ENCODE measurements at regions not wholly inside any gene's neighbourhood (a gene's known extent, or its start where the extent isn't known, plus 50 kb on each side); places are given as distances from the start of the nearest gene placed in this dataset.

GRCh38 chr16:35170610-35171009 is 1711.2 kb downstream of the TP53TG3F start:
- no peaks in the 10 kb centered on the region for H4K20me1 ChIP-seq (ENCODE audit: insufficient read depth, low read length)
- H3K79me2 ChIP-seq (ENCODE audit: low read length) = no peaks in the 10 kb centered on the region
- H3K27me3 ChIP-seq (ENCODE audit: low read depth, low read length) = no peaks in the 10 kb centered on the region
- TF ChIP-seq, protein P1, sequence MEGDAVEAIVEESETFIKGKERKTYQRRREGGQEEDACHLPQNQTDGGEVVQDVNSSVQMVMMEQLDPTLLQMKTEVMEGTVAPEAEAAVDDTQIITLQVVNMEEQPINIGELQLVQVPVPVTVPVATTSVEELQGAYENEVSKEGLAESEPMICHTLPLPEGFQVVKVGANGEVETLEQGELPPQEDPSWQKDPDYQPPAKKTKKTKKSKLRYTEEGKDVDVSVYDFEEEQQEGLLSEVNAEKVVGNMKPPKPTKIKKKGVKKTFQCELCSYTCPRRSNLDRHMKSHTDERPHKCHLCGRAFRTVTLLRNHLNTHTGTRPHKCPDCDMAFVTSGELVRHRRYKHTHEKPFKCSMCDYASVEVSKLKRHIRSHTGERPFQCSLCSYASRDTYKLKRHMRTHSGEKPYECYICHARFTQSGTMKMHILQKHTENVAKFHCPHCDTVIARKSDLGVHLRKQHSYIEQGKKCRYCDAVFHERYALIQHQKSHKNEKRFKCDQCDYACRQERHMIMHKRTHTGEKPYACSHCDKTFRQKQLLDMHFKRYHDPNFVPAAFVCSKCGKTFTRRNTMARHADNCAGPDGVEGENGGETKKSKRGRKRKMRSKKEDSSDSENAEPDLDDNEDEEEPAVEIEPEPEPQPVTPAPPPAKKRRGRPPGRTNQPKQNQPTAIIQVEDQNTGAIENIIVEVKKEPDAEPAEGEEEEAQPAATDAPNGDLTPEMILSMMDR (IDR thresholded peaks at IDR 0.05; ENCODE audit: low read depth, low read length) = no peak
- no peak for TF ChIP-seq EZH2phosphoT487 (IDR thresholded peaks at IDR 0.05; ENCODE audit: low read depth)
- no peak overlapping the region for H3K4me2 ChIP-seq (ENCODE audit: low read length)
- no peak overlapping the region for H3K4me3 ChIP-seq (ENCODE audit: low read length)
- H3K27ac ChIP-seq (ENCODE audit: low read length) = no peak overlapping the region
- no peaks in the 10 kb centered on the region for H3K36me3 ChIP-seq (replicated peaks; ENCODE audit: low read depth, low read length)
- no peaks in the 10 kb centered on the region for H3K4me1 ChIP-seq (ENCODE audit: low read length)
- no peak overlapping the region for H3K9ac ChIP-seq (ENCODE audit: low read length)
- no peaks in the 10 kb centered on the region for H3K9me3 ChIP-seq (ENCODE audit: insufficient read depth, low read length)
- H2AFZ ChIP-seq (ENCODE audit: low read depth, low read length) = no peak overlapping the region

DNA sequence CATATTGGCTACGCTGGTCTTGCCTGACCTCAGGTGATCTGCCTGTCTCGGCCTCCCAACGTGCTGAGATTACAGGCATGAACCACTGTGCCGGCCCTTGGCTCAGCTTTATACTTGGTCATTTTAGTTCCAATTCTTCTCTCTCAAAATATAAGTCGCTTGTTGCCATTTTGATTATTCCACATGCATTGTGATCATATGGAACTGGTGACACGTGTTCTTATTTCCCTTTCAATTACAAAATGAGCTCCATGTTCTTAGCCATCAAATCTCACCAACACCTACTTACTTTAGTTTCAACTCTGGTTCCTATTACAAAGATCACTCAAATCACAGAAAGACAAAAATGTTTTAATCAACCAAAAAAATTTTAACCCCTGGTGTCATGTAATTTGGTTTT is 1711.7 kb downstream of the TP53TG3F start:
- TF ChIP-seq, protein P1 (IDR thresholded peaks at IDR 0.05; ENCODE audit: low read depth, low read length) = no peak
- no peak for TF ChIP-seq EZH2phosphoT487 (IDR thresholded peaks at IDR 0.05; ENCODE audit: low read depth)
- Histone ChIP-seq H4K20me1 (ENCODE audit: insufficient read depth, low read length) (no peaks in the 10 kb centered on the region), H3K27me3 (ENCODE audit: low read depth, low read length) (no peaks in the 10 kb centered on the region), H3K9ac (ENCODE audit: low read length) (no peak overlapping the region), H3K4me1 (ENCODE audit: low read length) (no peaks in the 10 kb centered on the region), H3K4me2 (ENCODE audit: low read length) (no peak overlapping the region), H2AFZ (ENCODE audit: low read depth, low read length) (no peak overlapping the region), H3K9me3 (ENCODE audit: insufficient read depth, low read length) (no peaks in the 10 kb centered on the region), H3K36me3 (replicated peaks; ENCODE audit: low read depth, low read length) (no peaks in the 10 kb centered on the region), H3K79me2 (ENCODE audit: low read length) (no peaks in the 10 kb centered on the region), H3K27ac (ENCODE audit: low read length) (no peak overlapping the region), H3K4me3 (ENCODE audit: low read length) (no peak overlapping the region)

GRCh38 chr16:35173295-35173694 is 1713.9 kb downstream of the TP53TG3F start:
- no peak overlapping the region for H3K4me2 ChIP-seq (ENCODE audit: low read length)
- no peaks in the 10 kb centered on the region for H3K79me2 ChIP-seq (ENCODE audit: low read length)
- H3K27ac ChIP-seq (ENCODE audit: low read length) = no peak overlapping the region
- H3K9me3 ChIP-seq (ENCODE audit: insufficient read depth, low read length) = no peaks in the 10 kb centered on the region
- no peak overlapping the region for H3K9ac ChIP-seq (ENCODE audit: low read length)
- H3K4me3 ChIP-seq (ENCODE audit: low read length) = no peak overlapping the region
- no peaks in the 10 kb centered on the region for H4K20me1 ChIP-seq (ENCODE audit: insufficient read depth, low read length)
- no peak overlapping the region for H2AFZ ChIP-seq (ENCODE audit: low read depth, low read length)
- H3K4me1 ChIP-seq (ENCODE audit: low read length) = no peaks in the 10 kb centered on the region
- TF ChIP-seq, protein P1 (IDR thresholded peaks at IDR 0.05; ENCODE audit: low read depth, low read length) = no peak
- H3K27me3 ChIP-seq (ENCODE audit: low read depth, low read length) = no peaks in the 10 kb centered on the region
- no peaks in the 10 kb centered on the region for H3K36me3 ChIP-seq (replicated peaks; ENCODE audit: low read depth, low read length)

DNA sequence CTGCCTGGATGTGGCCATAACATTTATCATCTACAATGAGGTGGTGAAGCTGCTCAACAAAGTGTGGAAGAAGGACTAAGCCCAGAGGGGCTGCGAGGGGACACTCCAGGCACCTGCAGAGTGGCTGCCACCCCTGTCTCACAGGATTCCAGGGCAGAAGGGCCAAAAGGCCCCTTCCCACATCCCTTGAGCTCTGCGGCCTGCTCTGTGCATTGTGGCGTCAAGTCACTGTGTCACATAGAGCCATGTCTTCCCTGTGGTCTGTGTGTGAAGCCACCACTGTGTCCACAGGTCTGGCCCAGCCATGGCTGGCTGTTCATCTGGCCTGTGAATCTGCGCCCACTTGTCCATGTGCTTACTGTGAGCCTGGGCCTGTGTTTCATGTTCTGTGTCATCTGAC is 1714.6 kb downstream of the TP53TG3F start:
- Histone ChIP-seq H3K9me3 (ENCODE audit: insufficient read depth, low read length) (no peaks in the 10 kb centered on the region), H2AFZ (ENCODE audit: low read depth, low read length) (no peak overlapping the region), H3K27me3 (ENCODE audit: low read depth, low read length) (no peaks in the 10 kb centered on the region), H3K4me3 (ENCODE audit: low read length) (no peak overlapping the region), H3K4me2 (ENCODE audit: low read length) (no peak overlapping the region), H3K9ac (ENCODE audit: low read length) (no peak overlapping the region), H3K36me3 (replicated peaks; ENCODE audit: low read depth, low read length) (no peaks in the 10 kb centered on the region), H3K79me2 (ENCODE audit: low read length) (no peaks in the 10 kb centered on the region), H4K20me1 (ENCODE audit: insufficient read depth, low read length) (no peaks in the 10 kb centered on the region), H3K4me1 (ENCODE audit: low read length) (no peaks in the 10 kb centered on the region), H3K27ac (ENCODE audit: low read length) (no peak overlapping the region)
- TF ChIP-seq EZH2phosphoT487 (IDR thresholded peaks at IDR 0.05; ENCODE audit: low read depth) = no peak
- TF ChIP-seq, protein P1 (IDR thresholded peaks at IDR 0.05; ENCODE audit: low read depth, low read length) = no peak

Measured in OCI-LY3 (cell line).